Panc1 (cell line): ENCODE measurements at regions not wholly inside any gene's neighbourhood (a gene's known extent, or its start where the extent isn't known, plus 50 kb on each side); places are given as distances from the start of the nearest gene placed in this dataset.

Source experiments
- CTCF ChIP-seq: fragments of 450-650 bp; IDR thresholded peaks from 2 replicates; pipeline ENCODE4 v1.5.1; 2017; ENCODE audit warnings: mild to moderate bottlenecking
- POLR2AphosphoS5 ChIP-seq: IDR thresholded peaks from 2 replicates; pipeline ENCODE4 v1.6.1; 2012; ENCODE audit warnings: mild to moderate bottlenecking, low read depth, low read length, moderate library complexity
- REST ChIP-seq, 2 experiments: IDR thresholded peaks; 2 replicates each; pipeline ENCODE4 v1.6.1; 2011 to 2012; ENCODE audit warnings: low read depth in 2 of 2, control low read depth in 1 of 2, low read length in 1 of 2, mild to moderate bottlenecking in 1 of 2, moderate library complexity in 1 of 2; ENCODE audit not compliant: insufficient read depth in 1 of 2
- SIN3A ChIP-seq: IDR thresholded peaks from 2 replicates; pipeline ENCODE4 v1.6.1; 2012; ENCODE audit warnings: low read depth, mild to moderate bottlenecking, low read length, moderate library complexity, borderline replicate concordance; ENCODE audit not compliant: insufficient read depth
- TCF7L2 ChIP-seq: IDR thresholded peaks from 2 replicates; pipeline ENCODE4 v1.6.1; 2011; ENCODE audit warnings: mild to moderate bottlenecking, low read depth, low read length, inconsistent platforms

- no peak for TF ChIP-seq CTCF
- TF ChIP-seq POLR2AphosphoS5, result no peak
- TF ChIP-seq TCF7L2, result no peak
- TF ChIP-seq REST (IDR thresholded peaks at IDR 0.05; ENCODE audit: insufficient read depth in 1 of 2, low read depth in 2 of 2, low read length in 1 of 2), result no peak
- TF ChIP-seq SIN3A, result no peak
Measured at GRCh38 chr1:243945727-243946126, 95.7 kb upstream of the AKT3 start.
